Right cardiac atrium (tissue), 5 donors: ENCODE measurements at regions not wholly inside any gene's neighbourhood (a gene's known extent, or its start where the extent isn't known, plus 50 kb on each side); places are given as distances from the start of the nearest gene placed in this dataset.
A peak's percentile ranks its signal among the peaks of the same experiment; 100 is the strongest.

Experiments
- ATAC-seq, 2 donors: fragments of 200-7000 bp; cut with Tn5 transposase; one replicate each; pipeline versions ENCODE4 v1.8.0 to v1.9.1; 2020; ENCODE audit warnings: moderate library complexity in 2 of 2, mild to moderate bottlenecking in 1 of 2
- DNase-seq, 3 donors: peaks; one replicate each; pipeline ENCODE4 v3.0.0-alpha.2; 2020
- H3K27ac ChIP-seq: one replicate; pipeline ENCODE4 v1.5.1; 2013; ENCODE audit warnings: mild to moderate bottlenecking, low read length, control low read depth, moderate library complexity
- H3K27me3 ChIP-seq: one replicate; pipeline ENCODE4 v1.6.1; 2013; ENCODE audit not compliant: control insufficient read depth, insufficient read depth
- H3K4me1 ChIP-seq: one replicate; pipeline ENCODE4 v1.6.1; 2013; ENCODE audit warnings: low read length; ENCODE audit not compliant: control insufficient read depth, insufficient read depth
- H3K4me3 ChIP-seq: one replicate; pipeline ENCODE4 v1.5.1; 2013; ENCODE audit warnings: low read length, control low read depth
- H3K9me3 ChIP-seq: one replicate; pipeline ENCODE4 v1.6.1; 2013; ENCODE audit warnings: low read length; ENCODE audit not compliant: control insufficient read depth
- WGBS: extraction: QIAGEN DNeasy Blood & Tissue Kit; methylation state at CpG from one replicate; pipeline ENCODE4 v1.1.7; 2013; 5-methylcytosine and 5-hydroxymethylcytosine counted together
- intact Hi-C, 4 donors: fragments of 100-400 bp; cut with DNase I; formaldehyde crosslinking; loops; one replicate each; pipeline versions ENCODE4 v1.11.0 to v1.14.0; 2022 to 2023
- donor health status: healthy with polysubstance abuse.
- donor health status: DM: no; HTN: yes; CAD: no.
- donor health status: DM: no; HTN: no; CAD: no.
- donor health status: DM: no; HTN: yes; CAD: no; lungs with severe emphysema.
- donor health status: DM: yes; HTN: yes; CAD: no.

DNA sequence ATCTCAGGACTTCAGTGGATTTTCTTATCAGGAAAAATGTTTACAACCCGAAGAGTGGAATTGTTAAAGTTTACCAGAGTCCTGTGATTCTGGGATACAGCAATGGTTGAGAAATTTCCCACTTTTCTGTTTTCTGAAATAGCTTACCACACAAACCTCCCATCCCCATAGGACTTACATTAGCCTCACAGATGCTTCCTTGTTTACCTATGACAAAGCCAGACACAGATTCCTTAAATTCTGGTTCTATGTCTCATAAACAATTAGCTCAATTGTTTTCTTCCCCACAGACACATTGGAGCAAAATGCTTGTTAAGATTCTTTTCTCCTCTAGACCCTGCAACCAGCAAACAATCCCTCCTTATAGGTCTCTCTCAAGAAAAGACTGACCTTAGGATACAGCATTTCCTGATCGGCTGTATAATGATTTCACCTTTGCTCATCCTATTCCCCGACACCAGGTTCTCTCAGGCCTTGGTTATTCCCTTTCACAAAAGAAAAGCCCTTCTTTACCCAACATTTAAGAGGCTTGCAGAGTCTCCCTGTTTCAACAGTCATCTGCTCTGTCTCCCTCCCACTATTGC lies 886.2 kb downstream of the ARAP2 start:
- H3K4me1 ChIP-seq, result no peaks in the 10 kb centered on the region
- no peak overlapping the region for H3K27ac ChIP-seq
- intact Hi-C loops, result no loop called here
- H3K27me3 ChIP-seq, result no peaks in the 10 kb centered on the region
- no peaks in the 10 kb centered on the region for H3K9me3 ChIP-seq
- DNase-seq, result no peak
- no peak overlapping the region for H3K4me3 ChIP-seq
- 69% methylated on average over 3 of the region's 3 CpGs for WGBS
- no peak for ATAC-seq

DNA sequence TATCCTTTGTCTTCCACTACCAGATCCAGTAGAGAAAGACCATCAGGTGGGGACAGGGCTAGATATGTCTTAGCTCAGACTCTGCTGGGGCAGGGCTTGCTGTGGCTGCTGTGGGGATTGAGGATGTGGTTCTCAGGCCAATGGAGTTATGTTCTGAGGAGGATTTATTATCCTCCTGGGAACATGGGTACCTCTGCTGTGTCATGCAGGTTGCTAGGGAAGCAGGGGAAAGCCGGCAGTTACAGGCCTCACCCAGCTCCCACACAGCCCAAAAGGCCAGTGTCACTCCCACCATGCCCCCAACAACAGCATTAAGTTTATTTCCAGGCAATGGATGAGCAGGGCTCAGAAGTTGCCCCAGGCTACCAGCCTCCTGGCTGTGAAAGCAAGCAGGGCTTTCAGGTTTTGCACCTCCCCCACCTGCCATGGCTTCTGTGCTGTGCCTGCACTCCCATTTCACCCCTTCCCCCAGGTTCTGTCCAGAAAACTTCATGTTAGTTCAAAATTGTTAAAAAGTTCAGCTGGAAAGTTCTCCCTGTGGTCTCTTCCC lies 879.9 kb downstream of the ARAP2 start:
- DNase-seq (no peak), ATAC-seq (no peak)
- no peak overlapping the region for H3K27ac ChIP-seq
- H3K9me3 ChIP-seq, result no peaks in the 10 kb centered on the region
- H3K4me3 ChIP-seq, result no peak overlapping the region
- H3K4me1 ChIP-seq, result no peaks in the 10 kb centered on the region
- intact Hi-C loops, result no loop called here
- H3K27me3 ChIP-seq, result no peaks in the 10 kb centered on the region
- 76% methylated on average over 1 of the region's 1 CpG for WGBS

DNA sequence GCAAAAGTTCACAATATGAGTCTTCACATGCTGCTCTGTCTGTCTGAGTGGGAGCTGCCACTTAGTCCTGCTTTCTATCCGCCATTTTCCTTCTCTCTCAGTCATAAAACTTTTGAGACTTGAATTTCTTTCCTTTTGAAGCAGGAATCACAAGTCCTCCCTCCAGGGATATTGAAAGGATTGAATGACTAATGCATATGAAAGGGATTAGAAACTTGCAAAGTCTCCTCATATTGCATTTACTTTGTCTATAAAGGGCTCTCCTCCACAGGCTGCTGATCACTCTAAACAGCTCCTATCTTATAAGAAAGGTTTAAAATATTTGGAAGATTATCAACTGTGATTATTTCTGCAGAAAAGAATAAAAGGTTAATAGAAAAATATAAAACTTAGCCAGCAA lies 879.1 kb downstream of the ARAP2 start:
- DNase-seq, result no peak
- Histone ChIP-seq H3K9me3 (no peaks in the 10 kb centered on the region), H3K4me3 (no peak overlapping the region), H3K4me1 (no peaks in the 10 kb centered on the region), H3K27ac (no peak overlapping the region), H3K27me3 (no peaks in the 10 kb centered on the region)
- no peak for ATAC-seq
- intact Hi-C loops, result no loop called here
- WGBS, result 70% methylated on average over 1 of the region's 1 CpG

DNA sequence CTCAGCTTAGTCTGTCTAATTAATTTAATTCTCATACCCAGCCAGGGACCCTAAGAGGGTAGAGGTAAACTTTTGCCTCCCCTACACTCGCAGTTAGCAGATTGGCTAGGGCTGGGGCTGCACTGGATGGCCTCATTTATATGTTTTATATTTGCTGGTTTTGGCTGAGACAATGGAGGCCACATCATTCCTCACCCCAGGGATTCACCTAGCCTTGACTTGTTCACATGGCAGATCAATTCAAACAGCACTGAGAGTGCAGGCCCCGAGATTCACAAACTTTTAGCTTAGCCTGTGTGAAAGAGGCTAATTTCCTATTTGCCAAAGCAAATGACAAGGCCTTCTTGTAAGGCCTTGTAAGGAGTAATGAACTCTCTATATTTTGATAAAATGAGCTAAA lies 844.4 kb downstream of the ARAP2 start:
- ATAC-seq (no peak), DNase-seq (no peak)
- 78% methylated on average over 2 of the region's 2 CpGs for WGBS
- H3K9me3 ChIP-seq, result no peaks in the 10 kb centered on the region
- no peaks in the 10 kb centered on the region for H3K27me3 ChIP-seq
- no peaks in the 10 kb centered on the region for H3K4me1 ChIP-seq
- intact Hi-C loops, result no loop called here
- H3K4me3 ChIP-seq, result no peak overlapping the region
- no peak overlapping the region for H3K27ac ChIP-seq

DNA sequence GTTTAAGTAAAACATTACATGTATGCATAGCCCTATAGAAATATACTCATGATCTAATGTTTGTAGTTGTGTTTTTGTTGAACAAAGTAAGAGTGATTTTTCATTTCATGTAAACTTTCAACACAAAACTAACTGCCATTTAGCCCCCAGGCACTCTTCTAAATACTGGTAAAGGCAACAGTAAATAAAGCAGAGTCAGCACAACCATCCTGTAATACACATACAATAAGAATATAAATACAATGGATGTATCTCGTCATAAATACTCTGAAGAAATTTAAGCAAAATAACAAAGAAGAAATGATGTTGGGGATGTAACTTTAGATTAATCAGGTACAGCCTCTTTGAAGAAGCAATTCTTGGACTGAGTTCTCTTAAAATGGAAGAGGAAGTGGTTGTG lies 821.2 kb downstream of the ARAP2 start:
- DNase-seq (no peak), ATAC-seq (no peak)
- Histone ChIP-seq H3K4me1 (no peaks in the 10 kb centered on the region), H3K27me3 (no peaks in the 10 kb centered on the region), H3K4me3 (no peak overlapping the region), H3K9me3 (no peaks in the 10 kb centered on the region), H3K27ac (no peak overlapping the region)
- intact Hi-C loops, result no loop called here
- WGBS, result 88% methylated on average over 1 of the region's 1 CpG

DNA sequence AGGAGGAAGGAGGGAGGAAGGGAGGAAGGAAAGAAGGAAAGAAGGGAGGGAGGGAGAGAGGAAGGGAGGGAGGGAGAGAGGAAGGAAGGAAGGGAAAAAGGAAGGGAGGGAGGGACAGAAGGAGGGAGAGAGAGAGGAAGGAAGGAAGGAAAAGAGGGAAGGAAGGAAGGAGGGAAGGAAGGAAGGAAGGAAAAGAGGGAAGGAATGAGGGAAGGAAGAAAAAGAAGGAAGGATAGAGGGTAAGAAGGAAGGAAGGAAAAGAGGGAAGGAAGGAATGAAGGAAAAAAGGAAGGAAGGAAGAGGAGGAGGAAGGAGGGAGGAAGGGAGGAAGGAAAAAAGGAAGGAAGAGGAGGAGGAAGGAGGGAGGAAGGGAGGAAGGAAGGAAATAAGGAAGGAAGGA lies 796.8 kb downstream of the ARAP2 start:
- Histone ChIP-seq H3K4me3 (no peak overlapping the region), H3K27me3 (no peaks in the 10 kb centered on the region), H3K9me3 (no peaks in the 10 kb centered on the region), H3K27ac (no peak overlapping the region), H3K4me1 (no peaks in the 10 kb centered on the region)
- DNase-seq, result no peak
- ATAC-seq, result no peak
- intact Hi-C loops, result no loop called here

DNA sequence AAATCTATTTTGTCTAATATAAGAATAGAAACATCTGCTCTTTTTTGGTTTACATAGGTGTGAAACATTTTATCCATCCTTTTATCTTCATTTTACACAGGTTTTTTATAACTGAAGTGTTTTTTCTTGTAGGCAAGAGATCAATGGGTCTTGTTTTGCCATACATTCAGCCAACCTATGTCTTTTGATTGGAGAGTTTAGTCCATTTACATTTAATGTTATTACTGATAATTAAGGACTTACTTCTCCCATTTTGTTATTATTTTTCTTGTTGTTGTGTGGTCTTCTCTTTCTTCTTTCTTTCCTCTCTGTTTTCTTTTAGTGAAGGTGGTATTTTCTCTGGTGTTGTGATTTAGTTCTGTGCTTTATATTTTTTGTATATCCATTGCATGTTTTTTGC lies 785.3 kb downstream of the ARAP2 start:
- intact Hi-C loops, result no loop called here
- no peaks in the 10 kb centered on the region for H3K27me3 ChIP-seq
- DNase-seq (no peak), ATAC-seq (no peak)
- H3K4me1 ChIP-seq, result no peaks in the 10 kb centered on the region
- H3K9me3 ChIP-seq, result no peaks in the 10 kb centered on the region
- H3K4me3 ChIP-seq, result no peak overlapping the region
- H3K27ac ChIP-seq, result no peak overlapping the region

DNA sequence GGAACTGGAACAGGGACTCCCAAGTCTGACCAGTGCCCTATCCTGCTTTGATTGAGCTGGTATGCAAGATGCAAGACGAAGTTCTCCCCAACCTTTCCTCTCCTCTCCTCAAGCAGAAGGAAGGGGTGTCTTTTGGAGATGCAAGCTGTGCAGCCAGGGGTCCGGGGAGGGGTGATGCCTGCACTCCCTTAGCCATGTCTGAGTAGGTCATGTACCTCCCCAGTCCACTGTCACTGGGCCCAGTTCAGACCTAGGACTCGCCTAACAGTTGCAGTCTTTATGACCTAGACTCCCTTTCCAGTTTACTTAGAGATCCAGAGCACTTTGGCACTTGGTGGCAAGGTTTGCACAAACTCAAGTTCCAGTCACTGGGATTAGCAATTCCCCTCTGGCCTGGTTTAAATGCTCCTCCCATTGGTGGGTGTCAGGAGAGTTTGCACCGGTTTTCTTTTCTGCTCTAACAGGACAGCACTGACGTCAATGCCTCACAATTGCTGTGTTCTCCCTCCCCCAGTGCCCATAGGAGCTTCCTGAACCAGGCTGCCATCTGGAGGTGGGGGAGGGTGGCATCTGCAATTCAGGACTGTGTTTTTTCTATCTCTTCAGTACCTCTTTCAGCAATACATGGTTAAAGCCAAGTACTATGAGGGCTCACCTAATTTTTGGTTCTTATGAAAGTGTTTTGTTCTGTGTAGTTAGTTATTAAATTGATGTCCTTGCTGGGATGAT lies 782.2 kb downstream of the ARAP2 start:
- H3K27ac ChIP-seq, result no peak overlapping the region
- ATAC-seq (no peak), DNase-seq (no peak)
- intact Hi-C loops, result no loop called here
- no peaks in the 10 kb centered on the region for H3K4me1 ChIP-seq
- WGBS, result 63% methylated on average over 5 of the region's 5 CpGs
- no peak overlapping the region for H3K4me3 ChIP-seq
- no peaks in the 10 kb centered on the region for H3K9me3 ChIP-seq
- H3K27me3 ChIP-seq, result no peaks in the 10 kb centered on the region

DNA sequence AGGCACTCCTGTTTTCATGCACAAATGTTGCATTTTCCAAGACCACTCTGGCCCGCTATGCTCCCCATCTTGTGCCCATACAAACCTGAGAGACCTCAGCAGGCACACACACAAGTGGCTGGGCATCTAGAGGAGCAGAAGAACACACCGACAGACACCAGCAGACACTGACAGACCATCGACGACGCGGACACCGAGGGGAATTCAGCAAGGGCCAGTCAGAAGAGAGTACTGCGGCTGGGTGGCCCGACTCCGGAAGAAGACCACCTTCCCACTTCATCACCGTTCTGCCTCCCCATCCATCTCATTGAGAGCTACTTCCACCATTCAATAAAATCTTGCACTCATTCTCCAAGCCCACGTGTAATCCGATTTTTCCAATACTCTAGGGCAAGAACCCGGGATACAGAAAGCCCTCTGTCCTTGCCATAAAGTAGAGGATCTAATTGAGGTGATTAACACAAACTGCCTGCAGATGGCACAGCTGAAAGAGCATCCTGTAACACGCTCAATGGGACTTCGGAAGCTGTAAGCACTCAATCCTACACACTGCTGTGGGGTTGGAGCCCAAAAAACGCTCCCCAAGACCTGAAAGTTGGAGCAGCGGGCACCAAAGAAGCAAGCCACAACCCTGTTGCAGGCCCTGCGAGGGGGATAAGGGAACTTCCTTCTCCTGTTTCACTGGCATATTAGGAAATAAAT lies 780.9 kb downstream of the ARAP2 start:
- no peaks in the 10 kb centered on the region for H3K9me3 ChIP-seq
- intact Hi-C loops, result no loop called here
- no peaks in the 10 kb centered on the region for H3K4me1 ChIP-seq
- WGBS, result 84% methylated on average over 19 of the region's 19 CpGs
- DNase-seq, result peak in 1 of 3 donors; percentile 1
- no peak overlapping the region for H3K4me3 ChIP-seq
- H3K27me3 ChIP-seq, result no peaks in the 10 kb centered on the region
- no peak for ATAC-seq
- H3K27ac ChIP-seq, result no peak overlapping the region

DNA sequence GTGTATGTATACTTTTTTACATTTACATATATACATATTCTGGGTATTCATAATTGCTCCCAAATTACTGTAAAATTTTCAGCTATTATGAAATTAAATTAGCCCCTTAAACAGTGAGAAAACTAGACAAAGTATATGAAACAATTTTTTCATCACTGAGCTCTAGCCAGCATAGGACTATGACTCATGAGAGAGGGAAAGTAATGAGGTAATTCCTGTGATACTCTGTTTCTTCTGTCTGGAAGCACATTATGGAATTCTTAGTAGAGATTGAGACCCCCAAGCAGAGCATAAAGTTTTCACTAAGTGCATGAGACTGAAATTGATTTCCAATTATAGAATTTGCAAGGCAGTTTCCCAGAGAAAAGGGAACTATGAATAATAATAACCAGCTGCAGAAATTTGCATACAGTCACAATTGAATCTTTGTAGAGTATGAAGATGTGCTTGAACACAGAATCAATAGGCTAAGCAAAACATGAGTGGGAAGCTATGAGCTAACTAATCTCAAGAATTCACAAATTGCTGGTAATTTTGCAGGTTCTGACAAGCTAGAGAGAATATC lies 779.3 kb downstream of the ARAP2 start:
- Histone ChIP-seq H3K4me3 (no peak overlapping the region), H3K27me3 (no peaks in the 10 kb centered on the region), H3K4me1 (no peaks in the 10 kb centered on the region), H3K9me3 (no peaks in the 10 kb centered on the region), H3K27ac (no peak overlapping the region)
- intact Hi-C loops, result no loop called here
- ATAC-seq (no peak), DNase-seq (no peak)

DNA sequence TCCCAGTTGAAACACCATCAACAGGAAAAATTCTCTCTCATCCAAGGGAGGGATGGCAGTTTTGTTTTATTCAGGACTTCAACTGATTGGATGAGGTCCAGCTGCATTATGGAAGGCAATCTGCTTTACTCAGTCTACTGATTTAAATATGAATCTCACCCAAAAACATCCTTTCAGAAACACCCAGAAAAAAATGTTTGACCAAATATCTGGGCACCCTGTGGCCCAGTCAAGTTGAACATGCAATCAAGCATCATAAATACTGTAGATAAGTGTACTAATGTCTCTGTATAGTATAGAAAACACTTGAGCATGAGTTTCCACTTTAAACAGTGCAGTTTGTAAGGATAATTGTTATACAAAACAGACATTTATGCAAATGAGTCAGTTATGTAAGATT lies 753.2 kb downstream of the ARAP2 start:
- H3K4me1 ChIP-seq, result no peaks in the 10 kb centered on the region
- no peak overlapping the region for H3K27ac ChIP-seq
- intact Hi-C loops, result no loop called here
- DNase-seq (no peak), ATAC-seq (no peak)
- no peak overlapping the region for H3K4me3 ChIP-seq
- H3K9me3 ChIP-seq, result no peaks in the 10 kb centered on the region
- no peaks in the 10 kb centered on the region for H3K27me3 ChIP-seq
